ENCODE measurements at regions not wholly inside any gene's neighbourhood (a gene's known extent, or its start where the extent isn't known, plus 50 kb on each side); places are given as distances from the start of the nearest gene placed in this dataset.
"Not testable (repeated sequence)": the region's sequence is repeated elsewhere in the genome, so short reads cannot be mapped to it uniquely, and the experiment has no call there.

- no peak for DNase-seq
Observed at GRCh38 chr16:80116711-80117110, 424.1 kb upstream of the DYNLRB2 start.

GRCh38 chr16:80114699-80115098 is 426.1 kb upstream of the DYNLRB2 start:
- no peak for DNase-seq

DNA sequence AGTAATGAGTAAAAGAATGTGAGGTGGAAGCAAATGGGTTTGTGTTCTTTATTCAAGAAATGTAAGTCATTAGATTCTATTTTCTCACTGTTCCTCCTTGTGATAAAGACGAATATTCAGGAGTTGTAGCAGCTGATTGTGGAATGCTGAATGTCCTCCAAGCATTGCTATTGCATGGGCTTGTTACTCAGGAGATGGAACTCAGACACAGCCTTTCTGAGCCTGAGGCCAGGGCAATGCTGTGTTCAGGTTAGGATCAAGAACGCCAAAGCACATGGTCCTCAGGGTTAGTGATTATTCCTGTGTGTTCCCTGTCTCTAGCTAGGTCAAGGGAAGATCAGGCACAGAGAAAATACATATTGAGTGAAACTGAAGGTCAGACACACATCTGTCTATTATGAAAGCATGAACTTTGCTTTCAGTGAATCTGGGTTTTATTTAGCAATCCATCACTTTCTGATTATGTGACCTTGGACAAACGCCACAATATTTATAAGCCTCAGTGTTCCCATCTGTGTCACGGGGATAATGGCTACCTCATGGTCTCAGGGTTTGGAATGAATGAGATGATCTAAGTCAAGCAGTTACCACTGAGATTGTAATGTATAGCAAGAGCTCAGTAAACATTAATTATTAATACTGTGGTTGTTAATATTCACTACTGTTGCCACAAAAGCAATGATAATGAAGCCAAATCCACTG is 426.8 kb upstream of the DYNLRB2 start:
- no peak for DNase-seq

GRCh38 chr16:80109581-80109980 is 431.2 kb upstream of the DYNLRB2 start:
- no peak for DNase-seq

- DNase-seq = no peak
Observed at GRCh38 chr16:80107900-80108299, 432.9 kb upstream of the DYNLRB2 start.

DNA sequence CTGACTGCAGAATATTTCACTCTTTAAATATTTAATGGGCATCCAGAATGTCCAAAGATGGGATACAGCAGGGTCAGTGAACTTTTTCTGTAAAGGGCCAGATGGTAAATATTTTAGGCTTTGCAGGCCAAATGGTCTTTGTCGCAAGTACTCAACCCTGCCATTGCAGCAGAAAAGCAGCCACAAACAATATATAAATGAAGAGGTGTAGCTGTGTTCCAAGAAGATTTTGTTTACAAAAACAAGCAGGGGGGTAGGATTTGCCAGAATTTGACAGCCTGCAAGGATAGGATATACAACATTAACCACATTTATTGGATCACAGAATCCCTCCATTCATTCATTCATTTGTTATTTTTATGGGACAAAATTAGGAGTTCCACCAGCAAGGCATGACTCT is 435.0 kb upstream of the DYNLRB2 start:
- no peak for DNase-seq

DNA sequence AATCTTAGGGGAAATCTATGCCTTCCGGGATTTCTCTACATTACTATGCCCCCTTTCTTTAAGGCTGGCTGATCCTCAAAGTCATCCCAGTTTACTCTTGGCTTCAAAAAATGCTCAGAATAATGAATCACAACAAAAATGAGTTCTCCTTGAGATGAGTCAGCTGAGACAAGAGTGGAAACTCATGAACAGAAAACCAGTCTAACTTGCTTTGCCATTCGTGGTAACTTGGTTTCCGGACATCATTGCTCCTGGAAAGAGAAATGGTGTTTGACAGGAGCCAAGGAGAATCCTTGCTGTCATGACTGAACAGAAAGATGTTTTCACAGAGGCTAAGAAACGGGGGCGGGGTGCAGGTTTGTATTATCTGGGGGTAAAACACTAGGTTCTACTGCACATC is 435.6 kb upstream of the DYNLRB2 start:
- no peak for DNase-seq

DNA sequence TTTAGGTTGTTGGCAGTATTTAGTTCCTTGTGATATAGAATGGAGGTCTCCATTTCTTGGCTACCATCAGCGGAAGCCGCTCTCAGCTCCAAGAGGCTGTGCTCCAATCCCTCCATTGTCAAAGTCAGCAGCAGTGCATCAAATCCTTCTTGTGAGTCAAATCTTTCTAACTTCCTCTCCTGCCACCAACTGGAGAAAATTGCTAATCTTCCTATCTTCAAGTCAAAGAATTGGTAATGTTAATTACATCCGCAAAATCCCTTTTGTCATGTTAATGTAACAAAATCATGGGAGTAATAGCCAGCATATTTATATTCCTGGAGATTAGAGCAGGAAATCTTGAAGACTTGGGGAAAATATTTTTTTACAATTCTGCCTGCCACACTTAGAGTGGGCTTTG is 436.4 kb upstream of the DYNLRB2 start:
- DNase-seq = no peak

- no peak for DNase-seq
Observed at GRCh38 chr16:80103463-80103862, 437.3 kb upstream of the DYNLRB2 start.

DNA sequence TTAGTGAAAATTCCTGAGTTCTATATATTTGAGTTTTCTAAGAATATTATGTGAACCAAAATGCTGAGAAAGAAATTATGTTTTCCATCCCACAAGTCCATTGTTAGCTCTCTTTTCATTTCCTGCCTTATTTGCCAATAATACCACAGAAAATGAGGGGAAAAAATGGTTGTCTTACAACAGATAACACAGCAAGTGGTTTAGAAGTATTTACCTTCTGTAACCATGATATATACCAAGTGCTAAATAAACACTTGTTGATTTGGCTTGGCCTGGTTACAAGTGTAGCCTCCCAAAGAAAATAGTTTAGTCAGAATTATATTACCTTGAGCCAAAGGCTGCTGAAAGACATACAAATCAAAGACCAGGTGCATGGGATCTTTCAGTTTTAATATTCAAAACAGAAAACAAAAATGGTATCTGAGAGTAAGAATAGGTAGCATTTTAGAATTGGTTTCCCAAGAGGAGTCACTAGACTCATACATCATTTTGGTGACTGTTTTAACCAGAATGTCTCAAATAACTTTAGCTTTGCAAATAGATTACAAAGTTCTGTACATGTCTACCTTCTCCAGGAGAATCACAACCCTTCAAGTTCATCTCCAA is 439.8 kb upstream of the DYNLRB2 start:
- DNase-seq = no peak

GRCh38 chr16:80100186-80100585 is 440.6 kb upstream of the DYNLRB2 start:
- no peak for DNase-seq

GRCh38 chr16:80097098-80097497 is 443.7 kb upstream of the DYNLRB2 start:
- DNase-seq = no peak

DNA sequence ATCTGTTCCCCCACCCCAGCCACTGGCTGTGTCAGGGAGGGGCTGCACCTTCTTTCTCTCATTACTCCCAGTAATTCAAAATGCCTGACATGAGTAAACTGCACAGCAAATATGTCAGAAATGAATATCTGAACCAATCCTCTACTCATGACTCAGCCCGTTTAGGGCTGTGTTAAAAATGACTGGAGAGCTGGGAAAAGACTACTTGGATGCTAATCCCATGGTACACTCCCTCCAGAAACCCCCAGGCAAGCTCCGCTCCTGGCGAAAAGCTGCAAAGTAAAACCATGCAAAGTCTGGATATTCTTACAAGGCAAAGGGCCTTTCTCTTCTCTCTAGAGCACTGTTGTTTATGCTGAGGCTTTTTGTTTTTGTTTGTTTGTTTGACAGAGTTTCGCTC is 448.1 kb upstream of the DYNLRB2 start:
- no peak for DNase-seq

DNA sequence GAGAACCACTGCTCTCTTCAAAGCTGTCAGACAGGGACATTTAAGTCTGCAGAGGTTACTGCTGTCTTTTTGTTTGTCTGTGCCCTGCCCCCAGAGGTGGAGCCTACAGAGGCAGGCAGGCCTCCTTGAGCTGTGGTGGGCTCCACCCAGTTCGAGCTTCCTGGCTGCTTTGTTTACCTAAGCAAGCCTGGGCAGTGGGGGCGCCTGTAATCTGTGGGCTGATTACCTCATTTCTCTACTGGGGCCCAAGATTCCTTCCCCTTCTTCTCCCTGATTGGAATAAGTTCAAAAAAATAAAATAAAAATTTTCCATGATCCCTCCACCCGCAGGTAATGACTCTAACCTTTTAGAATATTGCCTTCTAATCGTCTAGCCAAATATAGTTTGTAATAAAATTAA is 449.3 kb upstream of the DYNLRB2 start:
- not testable (repeated sequence) for DNase-seq

- DNase-seq = no peak
Observed at GRCh38 chr16:80085606-80086005, 455.2 kb upstream of the DYNLRB2 start.

DNA sequence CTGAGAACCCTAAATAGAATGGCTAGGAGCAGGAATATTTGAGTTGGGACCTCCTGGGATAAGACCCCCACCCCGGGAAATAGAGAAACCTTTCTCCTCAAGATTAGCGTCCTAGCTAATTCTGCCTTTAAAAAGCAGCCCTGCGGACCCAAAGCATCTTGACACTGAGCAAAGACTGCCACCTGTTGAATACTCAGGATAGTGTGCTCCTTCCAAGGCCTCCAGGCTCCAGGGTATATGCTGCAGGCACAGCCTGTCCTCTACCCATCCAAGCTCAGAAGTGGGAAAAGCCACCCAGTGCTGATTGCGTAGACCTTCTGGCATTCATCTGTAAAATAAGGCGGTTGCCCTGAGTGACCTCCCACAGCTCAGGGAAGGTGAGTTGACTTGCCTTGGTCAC is 456.2 kb upstream of the DYNLRB2 start:
- DNase-seq = peak; percentile 7

- no peak for DNase-seq
Observed at GRCh38 chr16:80084163-80084562, 456.6 kb upstream of the DYNLRB2 start.

DNA sequence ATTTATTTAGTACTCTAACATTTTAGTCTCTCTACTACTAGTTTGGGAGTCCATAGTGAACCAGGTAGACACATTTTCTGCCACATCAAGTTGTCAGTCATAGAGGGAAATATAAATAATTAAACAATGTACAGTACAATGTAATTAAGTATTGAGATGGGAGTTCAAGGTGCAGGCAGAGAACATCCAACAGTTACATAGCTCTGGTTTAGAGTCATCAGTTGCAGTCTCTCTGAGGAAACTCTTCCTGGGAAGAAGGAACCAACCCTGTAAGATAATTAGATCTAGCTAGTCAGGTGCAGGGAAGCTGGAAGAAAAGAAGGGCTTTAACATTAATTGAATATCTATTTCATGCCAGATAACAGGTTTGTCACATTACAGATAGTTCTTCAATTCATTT is 457.9 kb upstream of the DYNLRB2 start:
- DNase-seq = no peak

GRCh38 chr16:80081846-80082245 is 458.9 kb upstream of the DYNLRB2 start:
- no peak for DNase-seq

- DNase-seq = no peak
Observed at GRCh38 chr16:80080287-80080851, 460.4 kb upstream of the DYNLRB2 start.

DNA sequence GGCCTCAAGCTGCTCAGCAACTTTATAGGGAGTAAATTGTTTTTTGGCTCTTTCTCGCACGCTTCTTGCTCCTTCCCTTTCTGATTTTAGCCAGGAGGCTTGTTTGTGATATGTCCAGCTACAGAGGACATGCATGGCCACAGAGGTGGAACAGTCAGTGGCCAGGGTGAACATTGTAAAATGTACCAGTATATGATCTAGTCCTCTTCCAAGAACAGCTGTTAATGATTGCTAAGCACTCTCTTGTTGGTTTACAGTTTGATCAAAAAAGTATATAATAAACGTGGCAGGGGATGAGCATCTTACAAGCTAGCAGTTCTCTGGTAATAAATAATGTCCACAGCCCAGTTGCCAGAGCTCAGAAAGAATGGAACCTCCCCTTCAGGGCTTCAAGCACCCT is 461.7 kb upstream of the DYNLRB2 start:
- no peak for DNase-seq

GRCh38 chr16:80077696-80078095 is 463.1 kb upstream of the DYNLRB2 start:
- DNase-seq = no peak

DNA sequence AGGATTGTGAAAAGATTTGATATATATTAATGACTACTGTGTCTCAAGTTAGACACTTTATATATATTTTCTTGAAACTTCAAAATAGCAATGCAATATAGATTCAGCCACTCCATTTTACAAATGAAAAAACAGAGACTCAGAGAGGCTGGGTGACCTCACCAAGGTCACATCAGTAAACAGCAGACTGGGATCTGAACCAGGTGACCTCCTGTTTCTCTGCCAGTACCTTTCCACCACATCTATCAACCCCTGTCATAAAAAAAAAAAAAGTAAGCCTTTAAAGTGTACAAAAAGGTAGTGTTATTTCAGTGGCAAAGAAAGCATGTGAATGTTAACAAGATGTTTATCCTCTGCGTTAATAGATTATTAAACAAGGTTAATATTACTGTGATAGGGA is 466.5 kb upstream of the DYNLRB2 start:
- DNase-seq = no peak

DNA sequence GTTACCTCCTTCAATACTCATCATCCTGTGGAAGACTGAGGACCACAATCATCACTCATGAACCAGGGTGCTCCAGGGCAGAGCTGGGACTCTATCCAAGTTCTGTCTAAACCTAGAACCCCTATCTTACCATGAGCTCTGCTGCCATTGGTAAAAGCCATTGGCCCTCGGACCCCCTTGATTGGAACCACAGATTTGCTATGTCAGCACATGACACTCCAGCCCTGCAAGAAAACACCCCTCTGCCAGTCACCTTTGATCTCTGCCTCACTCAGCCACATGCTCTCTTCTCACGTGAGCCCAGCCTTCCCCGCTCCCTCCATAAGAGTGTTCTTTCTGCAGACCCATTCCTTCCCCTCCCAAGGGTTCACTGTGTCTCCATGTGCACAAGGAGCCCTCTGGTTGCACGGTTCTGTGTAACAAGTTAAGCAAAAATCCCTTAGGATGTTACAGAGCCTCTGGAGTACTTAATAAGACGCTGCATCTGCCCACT is 468.8 kb upstream of the DYNLRB2 start:
- DNase-seq = no peak
